ENCODE measurements at regions not wholly inside any gene's neighbourhood (a gene's known extent, or its start where the extent isn't known, plus 50 kb on each side); places are given as distances from the start of the nearest gene placed in this dataset.
"Not testable (repeated sequence)": the region's sequence is repeated elsewhere in the genome, so short reads cannot be mapped to it uniquely, and the experiment has no call there.

- Histone ChIP-seq H3K4me1 (peaks cover 0 to 11% (median 4%) of the 10 kb centered on the region in 4 donors), H3K4me3 (no peak overlapping the region), H3K36me3 (no peaks in the 10 kb centered on the region), H3K9me3 (peaks cover 0 to 3% (median 0%) of the 10 kb centered on the region in 4 donors), H3K27me3 (no peaks in the 10 kb centered on the region), H3K27ac (peak overlapping the region in 2 of 4 donors; percentile 2 to 16)
- 83 to 85% methylated on average over 6 of the region's 6 CpGs for WGBS, 2 donors
- TF ChIP-seq EP300 (IDR thresholded peaks at IDR 0.05): no peak
- TF ChIP-seq POLR2A (IDR thresholded peaks at IDR 0.05): no peak
- TF ChIP-seq POLR2AphosphoS5 (IDR thresholded peaks at IDR 0.05): peak in 3 of 4 donors; percentile 51 to 83 (median 80)
- no peak for TF ChIP-seq CTCF (IDR thresholded peaks at IDR 0.05)
- no peak for DNase-seq
- intact Hi-C loops (cut with DNase I): no loop called here
Observed at GRCh38 chr13:94798738-94799137, 86.4 kb upstream of the SOX21 start.

- Histone ChIP-seq H3K27ac (no peak overlapping the region), H3K4me3 (no peak overlapping the region), H3K36me3 (no peaks in the 10 kb centered on the region), H3K27me3 (no peaks in the 10 kb centered on the region), H3K9me3 (peaks cover 0 to 3% (median 0%) of the 10 kb centered on the region in 4 donors), H3K4me1 (peaks cover 0 to 11% (median 4%) of the 10 kb centered on the region in 4 donors)
- DNase-seq: no peak
- intact Hi-C loops (cut with DNase I): no loop called here
- no peak for TF ChIP-seq CTCF (IDR thresholded peaks at IDR 0.05)
- no peak for TF ChIP-seq POLR2AphosphoS5 (IDR thresholded peaks at IDR 0.05)
- TF ChIP-seq EP300 (IDR thresholded peaks at IDR 0.05): no peak
- TF ChIP-seq POLR2A (IDR thresholded peaks at IDR 0.05): no peak
- WGBS, 2 donors: 85 to 89% methylated on average over 7 of the region's 7 CpGs
Observed at GRCh38 chr13:94795292-94795691, 82.9 kb upstream of the SOX21 start.

- intact Hi-C loops (cut with DNase I); H3K4me1 ChIP-seq; H3K27ac ChIP-seq; H3K4me3 ChIP-seq; H3K27me3 ChIP-seq; H3K36me3 ChIP-seq; DNase-seq; H3K9me3 ChIP-seq: not testable (repeated sequence)
- 68 to 92% methylated on average over 2 of the region's 2 CpGs for WGBS, 2 donors
Observed at GRCh38 chr13:94786246-94786645, 73.9 kb upstream of the SOX21 start.

GRCh38 chr13:94784066-94784465 is 71.7 kb upstream of the SOX21 start:
- H3K4me1 ChIP-seq: no peaks in the 10 kb centered on the region
- peaks cover 0 to 3% (median 0%) of the 10 kb centered on the region in 4 donors for H3K9me3 ChIP-seq
- no peaks in the 10 kb centered on the region for H3K27me3 ChIP-seq
- H3K36me3 ChIP-seq: no peaks in the 10 kb centered on the region
- H3K4me3 ChIP-seq: no peak overlapping the region
- DNase-seq: no peak
- H3K27ac ChIP-seq: no peak overlapping the region
- WGBS, 2 donors: 90% methylated on average over 6 of the region's 6 CpGs
- intact Hi-C loops (cut with DNase I): no loop called here
- TF ChIP-seq EP300 (IDR thresholded peaks at IDR 0.05) (no peak), POLR2A (IDR thresholded peaks at IDR 0.05) (no peak), CTCF (IDR thresholded peaks at IDR 0.05) (no peak)

GRCh38 chr13:94783489-94783888 is 71.1 kb upstream of the SOX21 start:
- no peaks in the 10 kb centered on the region for H3K36me3 ChIP-seq
- no peak overlapping the region for H3K4me3 ChIP-seq
- peaks cover 0 to 3% (median 0%) of the 10 kb centered on the region in 4 donors for H3K9me3 ChIP-seq
- TF ChIP-seq CTCF (IDR thresholded peaks at IDR 0.05) (no peak), POLR2A (IDR thresholded peaks at IDR 0.05) (no peak), EP300 (IDR thresholded peaks at IDR 0.05) (no peak), POLR2AphosphoS5 (IDR thresholded peaks at IDR 0.05) (no peak)
- H3K4me1 ChIP-seq: no peaks in the 10 kb centered on the region
- intact Hi-C loops (cut with DNase I): no loop called here
- 92 to 97% methylated on average over 3 of the region's 3 CpGs for WGBS, 2 donors
- DNase-seq: no peak
- H3K27me3 ChIP-seq: no peaks in the 10 kb centered on the region
- no peak overlapping the region for H3K27ac ChIP-seq

Measured in sigmoid colon (tissue), 6 donors.